HCEC 1CT (cell line): ENCODE measurements at regions not wholly inside any gene's neighbourhood (a gene's known extent, or its start where the extent isn't known, plus 50 kb on each side); places are given as distances from the start of the nearest gene placed in this dataset.

Experiments
- DNase-seq: peaks from one replicate; pipeline ENCODE4 v3.0.0-alpha.2; 2017

- DNase-seq: no peak
Observed at GRCh38 chr9:95610006-95610785, 93.4 kb upstream of the PTCH1 start.

GRCh38 chr9:95609426-95609825 is 92.7 kb upstream of the PTCH1 start:
- no peak for DNase-seq

GRCh38 chr9:95608341-95608740 is 91.6 kb upstream of the PTCH1 start:
- DNase-seq: no peak

- DNase-seq: no peak
Observed at GRCh38 chr9:95607507-95607906, 90.7 kb upstream of the PTCH1 start.

GRCh38 chr9:95606489-95607350 is 89.9 kb upstream of the PTCH1 start:
- no peak for DNase-seq

- DNase-seq: no peak
Observed at GRCh38 chr9:95605816-95606488, 89.2 kb upstream of the PTCH1 start.

GRCh38 chr9:95605101-95605500 is 88.3 kb upstream of the PTCH1 start:
- no peak for DNase-seq

GRCh38 chr9:95598236-95598635 is 81.5 kb upstream of the PTCH1 start:
- no peak for DNase-seq

- no peak for DNase-seq
Observed at GRCh38 chr9:95595721-95596295, 79.0 kb upstream of the PTCH1 start.

GRCh38 chr9:95592931-95593330 is 76.2 kb upstream of the PTCH1 start:
- DNase-seq: no peak

- DNase-seq: no peak
Observed at GRCh38 chr9:95588724-95589588, 72.2 kb upstream of the PTCH1 start.

GRCh38 chr9:95587021-95587964 is 70.5 kb upstream of the PTCH1 start:
- DNase-seq: no peak

GRCh38 chr9:95586326-95586725 is 69.6 kb upstream of the PTCH1 start:
- DNase-seq: no peak

- DNase-seq: no peak
Observed at GRCh38 chr9:95585824-95586223, 69.1 kb upstream of the PTCH1 start.

- no peak for DNase-seq
Observed at GRCh38 chr9:95584176-95584575, 67.4 kb upstream of the PTCH1 start.

GRCh38 chr9:95581900-95582299 is 65.1 kb upstream of the PTCH1 start:
- no peak for DNase-seq

GRCh38 chr9:95580812-95581761 is 64.3 kb upstream of the PTCH1 start:
- DNase-seq: no peak

- no peak for DNase-seq
Observed at GRCh38 chr9:95574866-95575553, 58.2 kb upstream of the PTCH1 start.

- DNase-seq: no peak
Observed at GRCh38 chr9:95574176-95574575, 57.4 kb upstream of the PTCH1 start.
